Urinary bladder (tissue), 3 donors: ENCODE measurements at regions not wholly inside any gene's neighbourhood (a gene's known extent, or its start where the extent isn't known, plus 50 kb on each side); places are given as distances from the start of the nearest gene placed in this dataset.

ENCODE experiments used
- DNase-seq: peaks from one replicate; pipeline ENCODE4 v3.0.0-alpha.2; 2015; ENCODE audit errors: extremely low spot score
- H3K27ac ChIP-seq: one replicate; pipeline ENCODE4 v1.5.1; 2013; ENCODE audit warnings: low read depth, mild to moderate bottlenecking, moderate library complexity
- H3K36me3 ChIP-seq: one replicate; pipeline ENCODE4 v1.6.1; 2013; ENCODE audit warnings: mild to moderate bottlenecking, moderate library complexity; ENCODE audit not compliant: insufficient read depth
- H3K4me1 ChIP-seq: one replicate; pipeline ENCODE4 v1.6.1; 2013; ENCODE audit warnings: mild to moderate bottlenecking, moderate library complexity; ENCODE audit not compliant: insufficient read depth
- H3K4me3 ChIP-seq: one replicate; pipeline ENCODE4 v1.5.1; 2013; ENCODE audit warnings: low read depth, low read length
- WGBS: extraction: QIAGEN DNeasy Blood & Tissue Kit; methylation state at CpG from one replicate; pipeline ENCODE4 v1.1.7; 2013; 5-methylcytosine and 5-hydroxymethylcytosine counted together
- donor health status: healthy with polysubstance abuse.
- donor health status: healthy.

DNA sequence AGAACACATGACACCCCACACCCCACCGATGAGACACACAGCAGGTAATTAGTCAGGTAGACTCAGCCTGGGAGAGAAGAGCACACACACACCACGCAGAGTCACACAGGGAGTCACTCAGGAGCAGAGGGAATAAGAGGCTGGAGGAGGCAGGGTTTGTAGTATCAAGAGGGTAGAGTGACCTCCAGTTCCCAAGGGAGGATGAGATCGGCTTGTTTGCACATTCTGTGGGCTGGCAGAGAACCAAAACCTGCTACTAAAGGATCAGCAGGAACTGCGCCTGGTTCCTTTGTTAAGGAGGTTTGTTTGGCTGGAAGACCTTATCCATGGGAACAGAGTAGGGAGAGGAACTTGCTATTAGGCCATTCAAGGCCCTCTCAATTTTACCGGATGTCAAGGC is 281.4 kb upstream of the SLCO3A1 start:
- WGBS, result 67% methylated on average over 5 of the region's 5 CpGs
- DNase-seq, result no peak
- Histone ChIP-seq H3K27ac (no peak overlapping the region), H3K36me3 (no peaks in the 10 kb centered on the region), H3K4me3 (no peak overlapping the region), H3K4me1 (no peaks in the 10 kb centered on the region)

DNA sequence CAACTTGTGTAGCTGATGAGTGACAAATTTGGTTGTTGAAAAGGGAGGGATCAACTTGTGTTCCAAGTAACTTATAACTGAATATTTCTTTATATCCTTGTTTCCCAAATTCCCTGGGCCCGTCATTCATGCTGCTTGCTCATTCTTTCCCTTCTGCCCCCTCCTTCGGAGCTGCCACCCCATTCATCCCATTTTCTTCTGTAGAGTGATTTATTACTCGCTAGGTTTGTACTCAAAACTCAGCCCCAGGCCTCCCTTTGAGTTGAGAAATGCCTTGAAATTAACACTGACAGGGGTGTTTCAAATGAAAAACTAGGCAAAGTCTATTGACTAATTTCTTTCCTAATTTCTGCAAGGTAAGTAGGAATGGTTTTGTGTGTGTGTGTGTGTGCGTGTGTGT is 277.4 kb upstream of the SLCO3A1 start:
- H3K36me3 ChIP-seq, result no peaks in the 10 kb centered on the region
- H3K27ac ChIP-seq, result no peak overlapping the region
- H3K4me3 ChIP-seq, result no peak overlapping the region
- no peaks in the 10 kb centered on the region for H3K4me1 ChIP-seq
- WGBS, result 83% methylated on average over 4 of the region's 4 CpGs
- no peak for DNase-seq

- H3K4me3 ChIP-seq, result no peak overlapping the region
- no peak overlapping the region for H3K27ac ChIP-seq
- H3K36me3 ChIP-seq, result no peaks in the 10 kb centered on the region
- no peaks in the 10 kb centered on the region for H3K4me1 ChIP-seq
- DNase-seq, result no peak
- 60% methylated on average over 6 of the region's 6 CpGs for WGBS
Measured at GRCh38 chr15:91578511-91578910, 275.0 kb upstream of the SLCO3A1 start.

DNA sequence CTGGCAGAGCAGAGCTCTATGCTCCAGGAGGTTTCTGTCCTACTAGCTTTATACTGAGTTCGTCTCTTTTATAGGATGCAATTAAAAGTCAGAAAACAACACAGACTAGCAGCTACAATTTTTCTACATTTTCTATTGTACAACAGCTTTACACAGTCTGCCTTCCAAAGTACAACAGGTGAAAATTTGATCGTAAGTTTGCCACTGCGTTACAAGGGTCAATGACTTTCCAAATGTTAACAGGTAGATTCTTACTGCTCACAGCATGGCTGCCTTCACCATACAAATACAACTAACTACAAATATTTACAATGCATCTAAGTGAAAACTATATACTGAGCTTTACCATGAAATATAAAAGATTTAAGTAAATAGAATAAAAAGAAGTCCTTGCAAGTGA is 268.6 kb upstream of the SLCO3A1 start:
- Histone ChIP-seq H3K4me1 (no peaks in the 10 kb centered on the region), H3K36me3 (no peaks in the 10 kb centered on the region), H3K27ac (no peak overlapping the region), H3K4me3 (no peak overlapping the region)
- no peak for DNase-seq
- WGBS, result 89% methylated on average over 3 of the region's 3 CpGs

DNA sequence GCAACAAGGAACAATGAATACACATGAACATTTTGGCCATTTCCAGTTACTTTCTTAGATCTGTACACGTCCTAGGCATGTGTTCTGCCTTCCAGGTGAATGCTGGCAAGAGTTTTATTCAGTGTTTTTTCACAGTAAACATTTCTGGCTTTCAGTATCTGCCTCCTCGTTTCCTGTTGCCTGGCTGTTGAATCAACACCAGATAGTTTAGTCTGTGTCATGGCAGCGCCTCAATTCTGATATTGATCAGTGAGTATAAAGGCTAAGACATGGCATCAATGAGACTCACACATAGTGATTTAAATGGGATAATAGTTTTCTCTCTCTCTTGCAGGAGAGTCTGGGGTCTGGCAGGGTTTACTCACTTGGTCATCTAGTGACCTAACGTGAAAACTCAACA is 266.9 kb upstream of the SLCO3A1 start:
- Histone ChIP-seq H3K27ac (no peak overlapping the region), H3K4me3 (no peak overlapping the region), H3K4me1 (no peaks in the 10 kb centered on the region), H3K36me3 (no peaks in the 10 kb centered on the region)
- DNase-seq, result no peak
- WGBS, result 58% methylated on average over 4 of the region's 4 CpGs

- 70% methylated on average over 3 of the region's 3 CpGs for WGBS
Measured at GRCh38 chr15:91589360-91589759, 264.1 kb upstream of the SLCO3A1 start.

GRCh38 chr15:91592567-91592966 is 260.9 kb upstream of the SLCO3A1 start:
- Histone ChIP-seq H3K4me1 (no peaks in the 10 kb centered on the region), H3K36me3 (no peaks in the 10 kb centered on the region), H3K27ac (no peak overlapping the region), H3K4me3 (no peak overlapping the region)
- no peak for DNase-seq
- 62% methylated on average over 2 of the region's 2 CpGs for WGBS

More at GRCh38 chr15:91589360-91589759, 264.1 kb upstream of the SLCO3A1 start:
- Histone ChIP-seq H3K4me1 (no peaks in the 10 kb centered on the region), H3K4me3 (no peak overlapping the region), H3K36me3 (no peaks in the 10 kb centered on the region), H3K27ac (no peak overlapping the region)
- no peak for DNase-seq

DNA sequence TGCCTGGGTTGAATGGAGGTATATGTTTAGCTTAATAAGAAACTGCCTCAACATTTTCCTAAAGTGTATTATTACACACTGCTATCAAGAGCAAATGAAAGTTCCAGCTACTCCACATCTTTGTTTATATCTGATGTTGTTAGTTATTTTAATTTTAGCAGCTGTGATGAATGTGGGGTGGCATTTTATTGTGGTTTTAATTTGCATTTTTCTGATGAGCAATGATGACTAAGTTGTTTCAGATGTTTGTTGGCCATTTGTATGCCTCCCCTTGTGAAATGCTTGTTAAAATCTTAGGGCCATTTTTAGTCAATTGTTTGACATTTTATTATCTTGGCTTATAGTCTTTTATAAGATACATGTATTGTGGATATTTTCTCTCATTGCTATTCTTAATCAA is 260.4 kb upstream of the SLCO3A1 start:
- DNase-seq, result no peak
- no peak overlapping the region for H3K27ac ChIP-seq
- no peaks in the 10 kb centered on the region for H3K4me1 ChIP-seq
- H3K36me3 ChIP-seq, result no peaks in the 10 kb centered on the region
- no peak overlapping the region for H3K4me3 ChIP-seq

DNA sequence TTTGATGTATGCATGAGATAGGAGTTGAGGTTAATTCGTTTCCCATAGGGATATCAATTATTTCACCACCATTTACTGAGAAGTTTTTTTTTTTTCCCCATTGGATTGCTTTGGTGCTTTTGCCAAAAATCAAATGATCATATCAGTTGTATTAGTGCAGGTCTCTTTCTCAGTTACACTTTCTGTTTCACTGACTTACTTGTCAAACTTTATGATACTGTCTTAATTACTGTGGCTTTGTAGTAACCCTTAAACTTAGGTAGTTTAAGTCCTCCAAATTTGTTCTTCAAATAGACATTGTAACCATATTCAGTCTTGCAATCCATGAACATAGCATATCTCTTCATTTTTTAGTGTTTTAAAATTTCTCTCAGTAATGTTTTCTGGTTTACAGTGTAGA is 259.9 kb upstream of the SLCO3A1 start:
- Histone ChIP-seq H3K4me3 (no peak overlapping the region), H3K27ac (no peak overlapping the region), H3K36me3 (no peaks in the 10 kb centered on the region), H3K4me1 (no peaks in the 10 kb centered on the region)
- 55% methylated on average over 1 of the region's 1 CpG for WGBS
- no peak for DNase-seq

GRCh38 chr15:91599261-91599660 is 254.2 kb upstream of the SLCO3A1 start:
- WGBS, result 50% methylated on average over 3 of the region's 3 CpGs
- no peak overlapping the region for H3K4me3 ChIP-seq
- no peak for DNase-seq
- H3K27ac ChIP-seq, result no peak overlapping the region
- H3K4me1 ChIP-seq, result no peaks in the 10 kb centered on the region
- H3K36me3 ChIP-seq, result no peaks in the 10 kb centered on the region

DNA sequence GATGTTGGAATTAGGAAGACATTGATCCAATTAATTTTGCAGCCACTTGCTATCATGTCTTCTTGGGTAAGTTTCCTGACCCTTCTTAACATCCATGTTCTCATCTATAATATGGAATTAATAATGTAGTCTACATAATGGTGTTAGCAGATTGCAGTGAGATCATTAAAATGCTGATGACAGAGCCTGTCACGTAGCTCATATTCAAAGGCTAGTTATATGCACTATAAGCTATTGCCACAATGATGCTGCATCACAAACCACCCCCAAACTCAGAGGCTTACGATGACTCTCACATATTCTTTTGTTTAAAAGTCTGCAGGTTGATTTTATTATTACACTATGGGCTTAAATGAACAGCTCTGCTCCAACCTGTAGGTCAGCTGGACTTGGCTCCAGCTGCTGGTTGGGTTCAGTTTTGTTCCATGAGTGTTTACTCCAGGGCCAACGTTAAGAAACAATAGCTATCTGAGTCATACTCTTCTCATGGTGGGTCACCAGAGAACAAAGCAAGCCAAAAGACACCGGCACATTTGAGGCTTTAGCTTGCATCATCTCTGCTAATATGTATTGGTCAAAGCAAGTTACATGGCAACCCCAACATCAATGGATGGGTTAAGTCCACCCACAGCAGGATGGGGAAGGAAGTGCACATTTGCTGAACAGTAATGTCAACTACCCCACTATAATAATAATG is 250.0 kb upstream of the SLCO3A1 start:
- 78% methylated on average over 4 of the region's 4 CpGs for WGBS
- H3K27ac ChIP-seq, result no peak overlapping the region
- H3K4me3 ChIP-seq, result no peak overlapping the region
- DNase-seq, result no peak
- H3K36me3 ChIP-seq, result no peaks in the 10 kb centered on the region
- no peaks in the 10 kb centered on the region for H3K4me1 ChIP-seq

GRCh38 chr15:91604122-91604521 is 249.4 kb upstream of the SLCO3A1 start:
- Histone ChIP-seq H3K36me3 (no peaks in the 10 kb centered on the region), H3K27ac (no peak overlapping the region), H3K4me3 (no peak overlapping the region), H3K4me1 (no peaks in the 10 kb centered on the region)
- DNase-seq, result no peak
- WGBS, result 73% methylated on average over 5 of the region's 5 CpGs

DNA sequence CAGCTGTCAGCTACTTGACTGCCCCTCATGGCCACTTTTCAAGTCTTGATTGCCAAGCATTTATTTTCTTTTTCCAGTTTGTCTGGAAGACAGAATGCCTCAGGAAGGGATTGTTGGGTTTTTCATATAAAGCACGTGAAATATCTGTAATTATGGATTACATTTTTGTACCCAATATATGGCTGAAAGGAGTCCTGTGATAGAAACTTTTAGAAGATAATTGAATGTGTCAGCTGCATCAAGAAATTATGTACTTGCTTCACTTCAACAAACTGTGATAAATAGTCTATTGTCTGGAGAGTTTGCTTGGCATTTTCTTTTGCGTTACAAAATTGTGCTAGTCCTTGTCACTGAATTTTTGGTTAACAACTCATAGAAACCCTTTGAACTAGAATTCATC is 247.9 kb upstream of the SLCO3A1 start:
- no peaks in the 10 kb centered on the region for H3K36me3 ChIP-seq
- no peak for DNase-seq
- no peaks in the 10 kb centered on the region for H3K4me1 ChIP-seq
- no peak overlapping the region for H3K27ac ChIP-seq
- 71% methylated on average over 2 of the region's 2 CpGs for WGBS
- no peak overlapping the region for H3K4me3 ChIP-seq

DNA sequence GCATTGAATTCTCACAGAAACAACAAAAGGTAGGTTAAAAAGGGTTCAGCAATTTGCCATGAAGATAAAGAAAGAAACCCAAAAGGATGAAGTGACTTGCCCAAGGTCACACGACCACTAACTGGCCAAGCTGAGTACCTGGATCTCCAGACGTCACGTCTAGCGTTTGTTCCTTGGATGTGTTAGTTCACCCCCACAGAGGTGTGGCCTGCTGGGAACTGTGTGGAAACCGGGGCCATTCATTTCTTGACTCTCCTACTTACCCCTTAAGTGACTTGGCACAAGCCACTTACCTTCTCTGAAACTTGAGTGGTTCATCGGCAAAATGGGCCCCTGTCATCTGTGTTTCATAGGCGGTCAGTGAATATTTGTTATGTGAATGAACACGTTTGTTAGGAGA is 244.3 kb upstream of the SLCO3A1 start:
- H3K4me1 ChIP-seq, result no peaks in the 10 kb centered on the region
- no peak for DNase-seq
- no peak overlapping the region for H3K4me3 ChIP-seq
- no peak overlapping the region for H3K27ac ChIP-seq
- WGBS, result 75% methylated on average over 8 of the region's 8 CpGs
- H3K36me3 ChIP-seq, result no peaks in the 10 kb centered on the region

DNA sequence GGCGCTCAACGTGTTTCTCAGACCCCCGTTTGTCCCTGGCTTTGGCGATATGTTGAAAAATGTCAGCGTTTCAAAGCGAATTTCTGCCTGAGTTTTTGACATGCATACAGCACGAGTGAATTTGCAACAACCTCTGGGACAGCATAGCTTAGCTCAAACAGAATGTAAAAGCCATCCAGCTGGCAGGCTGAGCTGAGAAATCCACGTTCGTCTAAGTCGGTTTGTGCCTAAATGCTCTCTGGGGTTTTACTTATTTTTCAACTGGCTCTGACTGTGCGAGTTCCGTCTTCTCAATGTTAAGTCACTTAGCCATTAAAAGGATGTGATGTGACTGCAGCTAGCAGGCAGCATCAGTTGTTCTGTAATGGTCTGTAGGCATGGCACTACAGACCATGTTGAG is 243.5 kb upstream of the SLCO3A1 start:
- H3K4me3 ChIP-seq, result no peak overlapping the region
- H3K4me1 ChIP-seq, result no peaks in the 10 kb centered on the region
- no peaks in the 10 kb centered on the region for H3K36me3 ChIP-seq
- DNase-seq, result no peak
- H3K27ac ChIP-seq, result no peak overlapping the region
- 68% methylated on average over 12 of the region's 12 CpGs for WGBS
